ENCODE measurements at regions not wholly inside any gene's neighbourhood (a gene's known extent, or its start where the extent isn't known, plus 50 kb on each side); places are given as distances from the start of the nearest gene placed in this dataset.
A peak's percentile ranks its signal among the peaks of the same experiment; 100 is the strongest.

- POLR2A ChIA-PET: no interaction called here
- CTCF ChIA-PET: no interaction called here
- DNase-seq (ENCODE audit: low read depth): no peak
- H3K36me3 ChIP-seq (ENCODE audit: control insufficient read depth, insufficient read depth, low read length): no peaks in the 10 kb centered on the region
- H3K4me3 ChIP-seq (ENCODE audit: low read depth, low read length): no peak overlapping the region
- no peak for TF ChIP-seq CTCF (IDR thresholded peaks at IDR 0.05; ENCODE audit: insufficient read depth, low read depth, low read length)
- H3K27me3 ChIP-seq (ENCODE audit: control insufficient read depth, insufficient read depth, low read length): no peaks in the 10 kb centered on the region
These were observed 92.9 kb downstream of the TXNL1 start for GRCh38 chr18:56545464-56545863.

- no peak for TF ChIP-seq CTCF (IDR thresholded peaks at IDR 0.05; ENCODE audit: insufficient read depth, low read depth, low read length)
- POLR2A ChIA-PET: no interaction called here
These were observed 95.9 kb downstream of the TXNL1 start for GRCh38 chr18:56542476-56542875.

GRCh38 chr18:56541793-56542192, 96.6 kb downstream of the TXNL1 start:
- Histone ChIP-seq H3K27me3 (ENCODE audit: control insufficient read depth, insufficient read depth, low read length) (peaks cover 2% of the 10 kb centered on the region; the same call in 1 of the 2 replicates), H3K36me3 (ENCODE audit: control insufficient read depth, insufficient read depth, low read length) (no peaks in the 10 kb centered on the region), H3K4me3 (ENCODE audit: low read depth, low read length) (no peak overlapping the region)
- DNase-seq (ENCODE audit: low read depth): no peak
- POLR2A ChIA-PET: no interaction called here
- no peak for TF ChIP-seq CTCF (IDR thresholded peaks at IDR 0.05; ENCODE audit: insufficient read depth, low read depth, low read length)
- CTCF ChIA-PET: interaction anchor here (0.6 to 0.8 kb wide), 2 partner anchors 115 to 1309 kb away, joined by 3 read pairs; no protein-coding TSS in a partner anchor

More at GRCh38 chr18:56542476-56542875, 95.9 kb downstream of the TXNL1 start:
- Histone ChIP-seq H3K4me3 (ENCODE audit: low read depth, low read length) (no peak overlapping the region), H3K27me3 (ENCODE audit: control insufficient read depth, insufficient read depth, low read length) (peaks cover 2% of the 10 kb centered on the region; the same call in 1 of the 2 replicates), H3K36me3 (ENCODE audit: control insufficient read depth, insufficient read depth, low read length) (no peaks in the 10 kb centered on the region)
- CTCF ChIA-PET: no interaction called here
- no peak for DNase-seq (ENCODE audit: low read depth)

GRCh38 chr18:56541340-56541739, 97.1 kb downstream of the TXNL1 start:
- peaks cover 2% of the 10 kb centered on the region; the same call in 1 of the 2 replicates for H3K27me3 ChIP-seq (ENCODE audit: control insufficient read depth, insufficient read depth, low read length)
- POLR2A ChIA-PET: no interaction called here
- CTCF ChIA-PET: interaction anchor here (0.6 to 0.8 kb wide), 2 partner anchors 114 to 1309 kb away, joined by 3 read pairs; no protein-coding TSS in a partner anchor
- H3K4me3 ChIP-seq (ENCODE audit: low read depth, low read length): no peak overlapping the region
- no peaks in the 10 kb centered on the region for H3K36me3 ChIP-seq (ENCODE audit: control insufficient read depth, insufficient read depth, low read length)
- no peak for DNase-seq (ENCODE audit: low read depth)
- no peak for TF ChIP-seq CTCF (IDR thresholded peaks at IDR 0.05; ENCODE audit: insufficient read depth, low read depth, low read length)

GRCh38 chr18:56538746-56539145, 99.6 kb downstream of the TXNL1 start:
- ChIA-PET POLR2A (no interaction called here), CTCF (interaction anchor here (1.3 kb wide), 1 partner anchor 10 kb away, joined by 6 read pairs; no protein-coding TSS in a partner anchor)
- no peak overlapping the region for H3K4me3 ChIP-seq (ENCODE audit: low read depth, low read length)
- DNase-seq (ENCODE audit: low read depth): peak; percentile 56
- TF ChIP-seq CTCF (IDR thresholded peaks at IDR 0.05; ENCODE audit: insufficient read depth, low read depth, low read length): no peak
- peaks cover 2% of the 10 kb centered on the region; the same call in 1 of the 2 replicates for H3K27me3 ChIP-seq (ENCODE audit: control insufficient read depth, insufficient read depth, low read length)
- H3K36me3 ChIP-seq (ENCODE audit: control insufficient read depth, insufficient read depth, low read length): no peaks in the 10 kb centered on the region
